ENCODE measurements at regions not wholly inside any gene's neighbourhood (a gene's known extent, or its start where the extent isn't known, plus 50 kb on each side); places are given as distances from the start of the nearest gene placed in this dataset.
"Not testable (repeated sequence)": the region's sequence is repeated elsewhere in the genome, so short reads cannot be mapped to it uniquely, and the experiment has no call there.

- H3K27ac ChIP-seq (ENCODE audit: low read depth, low read length); H3K79me2 ChIP-seq (ENCODE audit: control insufficient read depth, insufficient read depth, low read length, unreplicated experiment); H3K27me3 ChIP-seq (ENCODE audit: insufficient read depth, low read length); H3K4me1 ChIP-seq (ENCODE audit: control insufficient read depth, insufficient read depth, low read length, unreplicated experiment); H3K36me3 ChIP-seq (ENCODE audit: insufficient read depth, low read length); H3K4me3 ChIP-seq (ENCODE audit: low read depth, low read length); H2AFZ ChIP-seq (ENCODE audit: low read length, unreplicated experiment): not testable (repeated sequence)
Measured at GRCh38 chr2:87360250-87360649, 338.6 kb upstream of the PLGLB1 start.

DNA sequence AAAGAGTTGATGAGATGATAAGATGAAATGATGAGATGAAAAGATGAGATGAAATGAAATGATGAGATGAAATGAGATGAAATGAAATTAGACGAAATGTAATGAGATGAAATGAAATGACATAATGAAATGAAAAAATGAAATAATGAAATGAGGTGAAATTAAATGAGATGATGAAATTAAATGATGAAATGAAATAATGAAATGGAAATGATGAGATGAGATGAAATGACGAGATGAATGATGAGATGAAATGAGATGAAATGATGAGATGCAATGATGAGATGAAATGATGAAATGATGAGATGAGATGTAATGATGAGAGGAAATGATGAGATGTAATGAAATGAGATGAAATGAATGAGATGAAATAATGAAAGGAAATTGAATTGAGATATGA, 339.3 kb upstream of the PLGLB1 start:
- H3K27ac ChIP-seq (ENCODE audit: low read depth, low read length); H3K4me3 ChIP-seq (ENCODE audit: low read depth, low read length); H3K27me3 ChIP-seq (ENCODE audit: insufficient read depth, low read length); H3K79me2 ChIP-seq (ENCODE audit: control insufficient read depth, insufficient read depth, low read length, unreplicated experiment); H3K36me3 ChIP-seq (ENCODE audit: insufficient read depth, low read length); H2AFZ ChIP-seq (ENCODE audit: low read length, unreplicated experiment); H3K4me1 ChIP-seq (ENCODE audit: control insufficient read depth, insufficient read depth, low read length, unreplicated experiment): not testable (repeated sequence)

DNA sequence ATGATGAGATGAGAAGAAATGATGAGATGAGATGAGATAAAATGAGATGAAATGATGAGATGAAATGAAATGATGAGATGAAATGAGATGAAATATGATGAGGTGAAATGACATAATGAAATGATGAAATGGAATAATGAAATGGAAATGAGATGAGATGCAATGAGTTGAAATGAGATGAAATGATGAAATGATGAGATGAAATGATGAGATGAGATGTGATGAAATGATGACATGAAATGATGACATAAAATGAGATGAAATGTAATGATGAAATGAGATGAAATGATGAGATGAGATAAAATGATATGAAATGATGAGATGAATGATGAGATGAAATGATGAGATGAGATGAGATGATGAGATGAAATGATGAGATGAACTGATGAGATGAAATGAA, 340.2 kb upstream of the PLGLB1 start:
- not testable (repeated sequence) for H3K4me3 ChIP-seq (ENCODE audit: low read depth, low read length); H2AFZ ChIP-seq (ENCODE audit: low read length, unreplicated experiment); H3K27ac ChIP-seq (ENCODE audit: low read depth, low read length); H3K27me3 ChIP-seq (ENCODE audit: insufficient read depth, low read length); H3K79me2 ChIP-seq (ENCODE audit: control insufficient read depth, insufficient read depth, low read length, unreplicated experiment); H3K36me3 ChIP-seq (ENCODE audit: insufficient read depth, low read length); H3K4me1 ChIP-seq (ENCODE audit: control insufficient read depth, insufficient read depth, low read length, unreplicated experiment)

- not testable (repeated sequence) for H3K27ac ChIP-seq (ENCODE audit: low read depth, low read length); H3K27me3 ChIP-seq (ENCODE audit: insufficient read depth, low read length); H3K4me3 ChIP-seq (ENCODE audit: low read depth, low read length)
Measured at GRCh38 chr2:87364379-87364778, 342.7 kb upstream of the PLGLB1 start.

GRCh38 chr2:87365038-87365437, 343.4 kb upstream of the PLGLB1 start:
- H3K79me2 ChIP-seq (ENCODE audit: control insufficient read depth, insufficient read depth, low read length, unreplicated experiment); H3K4me1 ChIP-seq (ENCODE audit: control insufficient read depth, insufficient read depth, low read length, unreplicated experiment): not testable (repeated sequence)

More at GRCh38 chr2:87364379-87364778, 342.7 kb upstream of the PLGLB1 start:
- not testable (repeated sequence) for H3K36me3 ChIP-seq (ENCODE audit: insufficient read depth, low read length); H3K79me2 ChIP-seq (ENCODE audit: control insufficient read depth, insufficient read depth, low read length, unreplicated experiment); H3K4me1 ChIP-seq (ENCODE audit: control insufficient read depth, insufficient read depth, low read length, unreplicated experiment); H2AFZ ChIP-seq (ENCODE audit: low read length, unreplicated experiment)

GRCh38 chr2:87386063-87386560, 361.8 kb upstream of the PLGLB2 start:
- not testable (repeated sequence) for H3K36me3 ChIP-seq (ENCODE audit: insufficient read depth, low read length); H3K4me3 ChIP-seq (ENCODE audit: low read depth, low read length); H3K27ac ChIP-seq (ENCODE audit: low read depth, low read length); H3K79me2 ChIP-seq (ENCODE audit: control insufficient read depth, insufficient read depth, low read length, unreplicated experiment); H3K27me3 ChIP-seq (ENCODE audit: insufficient read depth, low read length); H3K4me1 ChIP-seq (ENCODE audit: control insufficient read depth, insufficient read depth, low read length, unreplicated experiment); H2AFZ ChIP-seq (ENCODE audit: low read length, unreplicated experiment)

More at GRCh38 chr2:87365038-87365437, 343.4 kb upstream of the PLGLB1 start:
- H3K36me3 ChIP-seq (ENCODE audit: insufficient read depth, low read length); H3K27ac ChIP-seq (ENCODE audit: low read depth, low read length); H2AFZ ChIP-seq (ENCODE audit: low read length, unreplicated experiment); H3K4me3 ChIP-seq (ENCODE audit: low read depth, low read length); H3K27me3 ChIP-seq (ENCODE audit: insufficient read depth, low read length): not testable (repeated sequence)

DNA sequence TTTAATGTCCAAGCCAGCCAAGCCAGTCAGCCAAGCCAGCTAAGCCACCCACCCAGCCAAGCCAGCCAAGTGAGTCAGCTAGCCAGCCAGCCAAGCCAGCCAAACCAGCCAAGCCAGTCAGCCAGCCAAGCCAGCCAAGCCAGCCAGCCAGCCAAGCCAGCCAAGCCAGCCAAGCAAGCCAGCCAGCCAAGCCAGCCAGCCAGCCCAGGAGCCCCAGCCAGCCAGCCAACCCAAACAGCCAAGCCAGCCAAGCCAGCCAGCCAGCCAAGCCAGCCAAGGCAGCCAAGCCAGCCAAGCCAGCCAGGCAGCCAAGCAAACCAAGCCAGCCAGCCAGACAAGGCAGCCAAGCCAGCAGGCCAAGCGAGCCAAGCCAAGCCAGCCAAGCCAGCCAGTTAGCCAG, 352.1 kb upstream of the PLGLB2 start:
- not testable (repeated sequence) for H3K27me3 ChIP-seq (ENCODE audit: insufficient read depth, low read length); H3K79me2 ChIP-seq (ENCODE audit: control insufficient read depth, insufficient read depth, low read length, unreplicated experiment); H3K4me3 ChIP-seq (ENCODE audit: low read depth, low read length); H3K36me3 ChIP-seq (ENCODE audit: insufficient read depth, low read length); H3K4me1 ChIP-seq (ENCODE audit: control insufficient read depth, insufficient read depth, low read length, unreplicated experiment); H3K27ac ChIP-seq (ENCODE audit: low read depth, low read length); H2AFZ ChIP-seq (ENCODE audit: low read length, unreplicated experiment)

DNA sequence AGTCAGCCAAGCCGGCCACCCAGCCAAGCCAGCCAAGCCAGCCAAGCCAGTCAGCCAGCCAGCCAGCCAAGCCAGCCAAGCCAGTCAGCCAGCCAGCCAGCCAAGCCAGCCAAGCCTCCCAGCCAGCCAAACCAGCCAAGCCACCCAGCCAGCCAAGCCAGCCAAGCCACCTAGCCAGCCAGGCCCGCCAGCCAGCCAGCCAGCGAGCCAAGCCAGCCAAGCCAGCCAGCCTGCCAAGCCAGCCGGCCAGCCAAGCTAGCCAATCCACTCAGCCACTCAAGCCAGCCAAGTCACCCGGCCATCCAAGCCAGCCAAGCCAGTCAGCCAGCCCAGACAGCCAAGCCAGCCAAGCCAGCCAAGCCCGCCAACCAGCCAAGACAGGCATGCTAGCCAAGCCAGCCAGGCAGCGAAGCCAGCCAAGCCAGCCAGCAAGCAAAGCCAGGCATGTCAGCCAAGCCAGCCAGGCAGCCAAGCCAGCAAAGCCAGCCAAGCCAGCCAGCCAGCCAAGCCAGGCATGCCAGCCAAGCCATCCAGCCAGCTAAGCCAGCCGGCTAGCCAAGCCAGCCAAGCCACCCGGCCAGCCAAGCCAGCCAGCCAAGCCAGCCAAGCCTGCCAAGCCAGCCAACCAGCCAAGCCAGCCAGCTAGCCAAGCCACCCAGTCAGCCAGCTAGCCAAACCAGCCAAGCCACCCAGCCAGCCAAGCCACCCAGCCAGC, 351.2 kb upstream of the PLGLB2 start:
- not testable (repeated sequence) for H3K4me1 ChIP-seq (ENCODE audit: control insufficient read depth, insufficient read depth, low read length, unreplicated experiment); H2AFZ ChIP-seq (ENCODE audit: low read length, unreplicated experiment); H3K27me3 ChIP-seq (ENCODE audit: insufficient read depth, low read length); H3K4me3 ChIP-seq (ENCODE audit: low read depth, low read length); H3K36me3 ChIP-seq (ENCODE audit: insufficient read depth, low read length); H3K79me2 ChIP-seq (ENCODE audit: control insufficient read depth, insufficient read depth, low read length, unreplicated experiment); H3K27ac ChIP-seq (ENCODE audit: low read depth, low read length)

GRCh38 chr2:87397276-87398065, 350.4 kb upstream of the PLGLB2 start:
- not testable (repeated sequence) for H2AFZ ChIP-seq (ENCODE audit: low read length, unreplicated experiment); H3K36me3 ChIP-seq (ENCODE audit: insufficient read depth, low read length); H3K4me1 ChIP-seq (ENCODE audit: control insufficient read depth, insufficient read depth, low read length, unreplicated experiment); H3K4me3 ChIP-seq (ENCODE audit: low read depth, low read length); H3K79me2 ChIP-seq (ENCODE audit: control insufficient read depth, insufficient read depth, low read length, unreplicated experiment); H3K27ac ChIP-seq (ENCODE audit: low read depth, low read length); H3K27me3 ChIP-seq (ENCODE audit: insufficient read depth, low read length)

- not testable (repeated sequence) for H3K79me2 ChIP-seq (ENCODE audit: control insufficient read depth, insufficient read depth, low read length, unreplicated experiment); H3K27me3 ChIP-seq (ENCODE audit: insufficient read depth, low read length); H2AFZ ChIP-seq (ENCODE audit: low read length, unreplicated experiment); H3K4me3 ChIP-seq (ENCODE audit: low read depth, low read length); H3K27ac ChIP-seq (ENCODE audit: low read depth, low read length); H3K36me3 ChIP-seq (ENCODE audit: insufficient read depth, low read length); H3K4me1 ChIP-seq (ENCODE audit: control insufficient read depth, insufficient read depth, low read length, unreplicated experiment)
Measured at GRCh38 chr2:87398567-87399305, 349.2 kb upstream of the PLGLB2 start.

Data from ACC112 (cell line).